NCI-H128 (cell line): ENCODE measurements at regions not wholly inside any gene's neighbourhood (a gene's known extent, or its start where the extent isn't known, plus 50 kb on each side); places are given as distances from the start of the nearest gene placed in this dataset.

Experiments used
- DNase-seq: peaks from one replicate; lab custom pipeline; 2025; ENCODE audit not compliant: unreplicated experiment; lab: John Stamatoyannopoulos, UW

GRCh38 chr18:6465281-6465680 is 50.6 kb upstream of the L3MBTL4 start:
- DNase-seq: no peak

- DNase-seq: no peak
Measured at GRCh38 chr18:6476190-6476589, 61.5 kb upstream of the L3MBTL4 start.

DNA sequence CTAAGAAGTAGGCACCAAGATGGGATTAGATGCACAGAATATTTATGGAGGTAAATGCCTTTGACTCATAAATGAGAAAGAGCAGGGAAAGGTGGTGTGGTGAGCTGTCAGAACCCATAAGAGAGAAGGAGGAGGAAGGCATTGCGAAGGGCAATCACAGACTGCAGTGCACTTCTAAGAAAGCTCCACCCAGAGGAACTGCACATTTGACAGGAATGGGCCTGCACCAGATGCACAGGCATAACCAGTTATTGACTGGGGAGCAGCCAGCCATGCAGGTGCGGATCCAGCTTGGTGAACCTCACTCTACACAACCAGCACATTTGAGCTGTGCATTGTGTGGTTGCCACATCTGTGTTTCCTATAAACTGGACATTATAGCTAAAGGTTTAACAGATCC is 62.2 kb upstream of the L3MBTL4 start:
- no peak for DNase-seq

DNA sequence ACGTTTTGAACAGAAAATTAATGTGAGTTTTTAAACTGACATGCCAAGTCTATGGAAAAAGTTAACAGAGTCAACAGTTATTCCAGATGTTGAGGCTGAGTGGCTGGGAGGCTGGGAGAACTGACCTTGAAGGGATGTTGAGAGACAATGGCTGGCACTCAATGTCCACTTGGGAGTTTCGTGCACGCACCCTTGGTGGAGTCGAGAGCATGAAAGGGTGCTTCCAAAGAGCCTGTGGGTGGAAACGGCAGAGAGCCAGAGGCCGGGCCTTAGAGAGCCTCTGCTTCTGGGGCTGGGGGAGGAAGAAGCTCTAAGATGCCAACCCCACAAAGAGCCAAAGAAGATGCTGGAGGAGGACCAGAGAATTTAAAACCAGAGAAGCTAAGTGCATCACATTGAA is 63.4 kb upstream of the L3MBTL4 start:
- no peak for DNase-seq

DNA sequence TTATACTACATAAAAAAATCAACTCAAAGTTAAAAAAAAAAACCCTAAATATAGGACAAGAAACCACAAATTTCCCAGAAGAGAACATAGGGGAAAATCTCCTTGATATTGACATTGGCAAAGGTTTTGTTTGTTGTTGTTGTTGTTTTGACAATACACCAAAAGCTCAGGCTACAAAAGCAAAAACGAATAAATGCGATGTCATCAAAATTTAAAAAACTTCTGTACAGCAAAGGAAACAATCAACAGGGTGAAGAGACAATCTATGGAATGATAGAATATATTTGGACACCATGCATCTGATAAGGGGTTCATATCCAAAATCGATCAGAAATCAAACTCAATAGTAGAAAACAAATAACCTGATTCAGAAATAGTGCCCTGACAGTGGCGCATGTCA is 65.0 kb upstream of the L3MBTL4 start:
- DNase-seq: no peak

- DNase-seq: peak; percentile 9
Measured at GRCh38 chr18:6482198-6482977, 67.7 kb upstream of the L3MBTL4 start.

- no peak for DNase-seq
Measured at GRCh38 chr18:6484659-6485058, 69.9 kb upstream of the L3MBTL4 start.

- DNase-seq: no peak
Measured at GRCh38 chr18:6486313-6486712, 71.6 kb upstream of the L3MBTL4 start.

DNA sequence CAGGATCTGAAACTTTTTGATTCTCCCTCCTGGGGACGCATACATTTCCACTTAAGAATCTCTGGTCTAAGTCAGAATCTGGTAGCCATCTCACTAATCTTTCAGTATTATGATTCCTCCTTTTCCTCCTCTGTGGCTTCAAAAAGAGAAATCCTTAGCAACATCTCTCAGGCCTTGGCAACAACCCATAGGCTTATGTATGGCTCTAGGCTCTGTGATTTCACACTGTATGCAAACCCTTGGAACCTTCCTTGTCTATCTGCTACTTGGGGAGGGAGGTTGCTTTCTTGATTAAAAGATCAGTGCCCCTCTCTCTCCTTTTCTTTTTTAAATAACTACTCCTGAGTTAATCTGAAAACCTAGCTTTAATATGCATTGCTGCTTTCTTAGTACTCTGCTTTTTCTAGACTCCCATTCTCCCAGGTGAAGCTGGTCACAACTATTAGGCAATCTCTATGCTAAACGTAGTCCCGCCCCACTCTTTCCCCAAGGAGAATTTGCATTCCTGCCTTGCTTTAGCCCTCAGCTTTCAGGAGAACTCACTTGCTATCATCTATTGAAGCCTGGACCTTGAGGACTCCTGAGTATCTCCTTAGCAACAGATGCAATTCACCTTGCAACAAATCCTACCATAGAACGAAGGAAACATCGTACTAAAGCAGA is 72.2 kb upstream of the L3MBTL4 start:
- no peak for DNase-seq

DNA sequence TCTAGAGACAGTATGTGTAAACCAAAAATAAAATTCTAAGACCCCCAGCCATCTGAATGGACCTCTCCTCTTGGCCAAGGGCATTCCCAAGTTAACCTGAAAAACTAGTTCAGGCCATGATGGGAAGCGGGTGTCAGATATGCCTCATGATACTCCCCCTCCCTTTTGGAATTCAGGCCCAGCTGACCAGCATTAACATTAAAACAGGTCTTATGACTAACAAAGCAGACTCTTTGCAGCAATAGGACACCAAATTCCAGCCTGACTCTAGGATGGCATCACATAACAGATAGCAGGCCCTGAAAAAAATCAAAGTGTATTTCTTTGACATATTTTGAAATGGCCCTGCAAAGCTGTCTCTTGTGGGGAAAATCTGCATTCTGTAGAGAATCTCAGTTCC is 73.3 kb upstream of the L3MBTL4 start:
- no peak for DNase-seq

- no peak for DNase-seq
Measured at GRCh38 chr18:6488956-6489355, 74.2 kb upstream of the L3MBTL4 start.

DNA sequence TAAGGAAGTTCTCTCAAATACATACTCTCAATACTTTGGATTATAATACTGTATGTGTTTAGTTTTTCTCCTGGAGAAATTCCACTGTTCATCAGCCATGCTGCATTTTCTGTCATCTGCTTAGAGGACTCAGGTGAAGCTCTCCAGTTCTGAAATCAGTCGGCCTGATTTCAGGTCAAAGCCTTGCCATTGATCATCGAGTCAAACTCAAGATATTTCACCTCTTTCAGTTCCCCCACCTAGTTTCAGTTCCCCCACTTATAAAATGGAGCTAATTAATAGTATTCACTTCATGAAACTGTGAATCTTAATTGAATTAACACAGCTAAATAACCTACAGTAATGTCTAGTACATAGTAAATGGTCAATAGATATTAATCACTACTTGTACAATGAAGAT is 75.3 kb upstream of the L3MBTL4 start:
- no peak for DNase-seq

DNA sequence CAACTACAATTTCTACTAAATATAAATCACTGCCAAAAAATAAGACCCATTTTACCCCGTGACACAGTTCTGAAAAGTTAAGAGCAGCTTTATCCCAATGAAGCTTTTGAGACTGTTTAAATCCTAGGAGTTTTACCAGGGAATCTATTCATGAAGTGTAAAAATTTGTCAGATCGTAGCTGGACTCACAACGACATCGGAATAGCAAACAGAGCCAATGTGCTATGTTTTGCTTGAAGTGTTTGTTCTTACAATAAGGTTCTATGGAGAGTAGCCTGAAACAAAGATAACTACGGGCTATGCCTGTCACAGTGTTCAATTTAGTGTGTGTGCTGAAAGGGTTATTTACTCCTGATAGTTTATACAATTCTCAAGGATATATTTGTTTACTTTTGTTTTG is 78.5 kb upstream of the L3MBTL4 start:
- DNase-seq: no peak

DNA sequence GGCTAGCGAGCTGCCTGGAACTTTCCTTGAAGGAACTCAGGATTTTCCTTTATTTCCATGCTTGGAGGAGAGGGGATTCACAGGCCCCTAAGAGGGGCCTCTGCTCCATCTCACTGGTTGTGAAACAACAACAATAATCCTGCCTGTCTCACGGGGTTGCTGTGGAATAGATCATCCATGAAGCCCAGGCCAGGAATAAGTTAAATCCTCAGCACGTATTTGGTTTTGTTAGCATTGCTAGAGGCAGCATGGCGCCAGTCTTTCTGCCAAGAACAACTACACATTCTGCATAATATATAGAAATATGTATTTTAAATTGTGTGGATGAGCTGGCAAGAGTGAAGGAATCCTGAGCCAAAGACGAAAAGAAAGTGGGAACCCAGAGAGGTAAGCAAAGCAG is 80.8 kb upstream of the L3MBTL4 start:
- DNase-seq: no peak

DNA sequence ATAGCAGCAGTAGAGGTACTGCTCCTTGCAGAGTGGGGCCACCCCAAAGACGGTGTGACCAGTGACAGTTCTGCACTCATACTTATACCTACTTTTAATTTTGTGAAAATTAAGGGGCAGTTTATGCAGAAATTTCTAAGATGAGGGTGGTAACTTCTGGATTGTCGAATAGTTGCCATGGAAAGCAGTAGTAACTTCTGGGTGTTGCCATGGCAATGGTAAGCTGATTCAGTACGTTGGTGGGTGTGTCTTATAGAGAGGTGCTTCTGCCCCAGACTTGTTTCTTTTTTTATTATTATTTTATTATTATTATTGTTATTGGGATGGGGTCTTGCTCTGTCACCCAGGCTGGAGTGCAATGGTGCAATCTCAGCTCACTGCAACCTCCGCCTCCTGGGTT is 82.8 kb upstream of the L3MBTL4 start:
- no peak for DNase-seq

DNA sequence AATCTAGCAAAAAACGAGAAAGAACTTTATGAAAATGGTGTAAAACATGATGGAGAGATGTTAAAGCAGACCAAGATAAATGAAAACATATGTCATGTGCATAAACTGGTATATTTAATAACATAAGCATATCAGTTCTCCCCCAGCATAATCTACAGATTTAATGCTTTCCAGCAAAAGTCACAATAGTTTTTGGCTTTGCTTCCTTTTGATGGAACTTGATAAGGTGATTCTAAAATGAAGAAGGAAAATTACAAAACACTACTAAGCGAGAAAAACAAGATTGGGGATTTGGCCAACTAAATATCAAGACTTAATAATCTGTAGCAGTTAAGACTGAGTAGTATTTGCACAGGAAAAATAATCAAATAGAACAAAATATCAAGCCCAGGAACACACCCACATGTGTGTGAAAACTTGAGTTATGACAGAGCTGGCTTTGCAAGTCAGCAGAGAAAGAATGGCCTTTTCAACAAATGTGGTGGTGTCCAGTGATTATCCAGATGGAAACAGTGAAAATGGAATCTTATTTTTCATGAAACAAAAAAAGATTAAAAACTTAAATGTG is 83.7 kb upstream of the L3MBTL4 start:
- no peak for DNase-seq

DNA sequence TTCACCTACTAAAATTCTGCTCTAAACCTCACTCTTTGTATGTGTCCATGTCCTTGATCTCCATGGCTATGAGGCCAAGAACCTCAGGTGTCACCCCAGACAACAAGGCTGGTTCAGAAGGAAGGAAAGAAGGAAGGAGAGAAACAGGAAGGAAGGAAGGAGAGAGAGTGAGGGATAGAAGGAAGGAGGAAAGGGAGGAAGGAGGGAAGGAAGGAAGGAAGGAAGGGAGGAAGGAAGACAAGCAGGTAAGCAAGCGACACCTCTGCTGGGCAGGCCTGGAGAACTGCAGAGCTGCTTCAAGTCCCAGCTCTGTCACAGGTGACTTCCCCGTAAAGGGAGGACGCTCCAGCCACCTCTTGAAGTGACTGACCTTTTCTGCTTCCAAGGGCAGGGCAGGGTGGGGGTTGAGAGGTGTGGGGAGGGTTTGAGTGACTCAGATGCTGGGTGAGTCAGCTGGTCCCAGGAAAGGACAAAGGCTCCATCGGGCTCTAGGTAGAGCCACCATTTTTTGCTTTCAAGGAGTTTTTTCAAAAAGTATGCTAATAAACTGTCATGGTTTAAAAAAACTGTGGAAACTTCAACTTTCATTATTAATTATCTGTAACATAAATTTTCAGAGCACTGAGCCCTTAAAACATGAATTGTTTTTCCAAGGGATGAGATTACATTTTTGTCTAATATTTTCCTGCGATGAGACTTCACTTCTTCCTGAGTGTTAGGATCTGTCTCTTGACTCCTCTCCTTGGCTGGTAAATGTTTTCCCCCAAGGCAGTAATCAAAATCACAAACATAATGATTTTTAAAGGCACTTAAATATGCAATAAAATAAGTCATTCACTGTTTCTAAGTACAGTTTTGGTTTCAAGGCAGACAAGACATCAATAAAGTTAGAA is 90.1 kb upstream of the L3MBTL4 start:
- no peak for DNase-seq

DNA sequence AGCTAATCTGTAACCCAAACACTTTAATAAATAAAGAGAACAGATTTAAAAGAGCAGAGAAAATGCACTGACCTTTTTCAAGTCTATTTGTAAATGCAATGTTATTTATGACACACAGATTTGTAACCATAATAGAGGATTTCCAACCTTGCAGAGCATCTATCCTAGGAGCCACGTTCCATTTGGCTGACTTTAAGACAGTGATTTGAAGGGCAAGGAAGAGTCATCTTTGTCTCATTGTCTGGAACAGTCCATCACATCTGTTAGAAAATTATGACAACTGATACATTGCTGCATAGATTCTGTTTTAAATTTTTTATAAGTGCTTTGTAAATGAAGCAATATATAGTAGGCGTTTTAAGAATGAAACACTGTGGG is 90.8 kb upstream of the L3MBTL4 start:
- no peak for DNase-seq

DNA sequence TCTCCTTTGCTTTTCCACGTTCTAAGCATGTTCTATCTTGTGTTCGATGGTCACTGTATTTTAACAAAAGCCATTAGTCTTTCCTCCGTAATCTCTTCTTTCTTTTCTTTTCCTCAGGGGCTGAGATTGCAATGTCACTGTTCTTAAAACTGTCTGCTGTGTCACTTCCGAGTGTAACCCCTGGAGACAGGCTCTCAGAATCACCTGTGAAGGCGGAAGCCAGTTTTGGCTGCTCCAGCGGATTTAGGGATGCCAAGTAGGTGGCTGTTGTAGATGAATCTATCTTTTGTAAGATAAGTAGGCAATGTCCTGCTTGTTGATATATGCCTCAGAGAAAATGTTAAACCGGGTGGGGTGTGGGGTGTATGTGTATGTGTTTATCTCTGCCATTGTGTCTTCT is 94.7 kb upstream of the L3MBTL4 start:
- DNase-seq: no peak

- DNase-seq: no peak
Measured at GRCh38 chr18:6509832-6510231, 95.1 kb upstream of the L3MBTL4 start.

DNA sequence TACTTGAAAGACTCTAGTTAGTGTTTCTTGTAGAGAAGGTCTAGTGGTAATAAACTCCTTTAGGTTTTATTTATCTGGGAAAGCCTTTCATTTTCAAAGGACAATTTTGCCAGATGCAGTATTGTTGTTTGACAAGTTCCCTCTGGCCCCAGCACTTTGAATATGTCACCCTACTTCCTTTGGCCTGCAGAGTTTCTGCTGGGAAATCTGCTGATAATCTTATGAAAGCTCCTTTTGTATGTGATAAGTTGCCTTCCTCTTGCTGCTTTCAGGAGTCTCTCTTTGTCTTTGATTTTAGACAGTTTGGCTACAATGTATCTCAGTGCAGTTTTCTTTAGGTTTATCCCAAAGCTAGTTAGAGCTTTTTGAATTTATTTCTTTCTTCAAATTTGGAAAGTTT is 106.2 kb upstream of the L3MBTL4 start:
- DNase-seq: no peak
